ENCODE measurements at regions not wholly inside any gene's neighbourhood (a gene's known extent, or its start where the extent isn't known, plus 50 kb on each side); places are given as distances from the start of the nearest gene placed in this dataset.
"Not testable (repeated sequence)": the region's sequence is repeated elsewhere in the genome, so short reads cannot be mapped to it uniquely, and the experiment has no call there.

DNA sequence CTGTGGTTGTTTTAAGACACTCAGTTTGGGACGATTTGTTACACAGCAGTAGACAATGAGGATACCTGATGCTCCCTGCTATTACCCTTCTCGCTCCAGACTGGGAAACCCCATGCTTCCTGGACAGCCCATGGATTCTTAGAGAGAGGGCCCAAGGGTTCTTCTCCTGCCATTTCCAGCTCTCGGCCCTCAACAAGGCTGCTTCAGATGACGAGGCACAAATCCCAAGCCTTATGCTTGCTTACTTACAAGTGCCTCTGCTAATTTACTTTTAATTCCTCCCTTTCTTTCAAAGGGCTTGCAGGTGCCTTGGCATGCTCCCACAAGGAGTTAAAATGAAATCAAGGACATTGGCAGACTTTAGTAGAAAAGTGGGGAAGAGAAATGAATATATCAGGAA, 79.4 kb downstream of the GADD45G start:
- TF ChIP-seq, protein P1, sequence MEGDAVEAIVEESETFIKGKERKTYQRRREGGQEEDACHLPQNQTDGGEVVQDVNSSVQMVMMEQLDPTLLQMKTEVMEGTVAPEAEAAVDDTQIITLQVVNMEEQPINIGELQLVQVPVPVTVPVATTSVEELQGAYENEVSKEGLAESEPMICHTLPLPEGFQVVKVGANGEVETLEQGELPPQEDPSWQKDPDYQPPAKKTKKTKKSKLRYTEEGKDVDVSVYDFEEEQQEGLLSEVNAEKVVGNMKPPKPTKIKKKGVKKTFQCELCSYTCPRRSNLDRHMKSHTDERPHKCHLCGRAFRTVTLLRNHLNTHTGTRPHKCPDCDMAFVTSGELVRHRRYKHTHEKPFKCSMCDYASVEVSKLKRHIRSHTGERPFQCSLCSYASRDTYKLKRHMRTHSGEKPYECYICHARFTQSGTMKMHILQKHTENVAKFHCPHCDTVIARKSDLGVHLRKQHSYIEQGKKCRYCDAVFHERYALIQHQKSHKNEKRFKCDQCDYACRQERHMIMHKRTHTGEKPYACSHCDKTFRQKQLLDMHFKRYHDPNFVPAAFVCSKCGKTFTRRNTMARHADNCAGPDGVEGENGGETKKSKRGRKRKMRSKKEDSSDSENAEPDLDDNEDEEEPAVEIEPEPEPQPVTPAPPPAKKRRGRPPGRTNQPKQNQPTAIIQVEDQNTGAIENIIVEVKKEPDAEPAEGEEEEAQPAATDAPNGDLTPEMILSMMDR (IDR thresholded peaks at IDR 0.05; ENCODE audit: low read depth, low read length), result no peak
- DNase-seq (ENCODE audit: low read depth in 2 of 2), result no peak
- no peak overlapping the region for H3K4me3 ChIP-seq (replicated peaks in 1 of 2; ENCODE audit: low read depth in 2 of 2, low read length in 2 of 2)

DNA sequence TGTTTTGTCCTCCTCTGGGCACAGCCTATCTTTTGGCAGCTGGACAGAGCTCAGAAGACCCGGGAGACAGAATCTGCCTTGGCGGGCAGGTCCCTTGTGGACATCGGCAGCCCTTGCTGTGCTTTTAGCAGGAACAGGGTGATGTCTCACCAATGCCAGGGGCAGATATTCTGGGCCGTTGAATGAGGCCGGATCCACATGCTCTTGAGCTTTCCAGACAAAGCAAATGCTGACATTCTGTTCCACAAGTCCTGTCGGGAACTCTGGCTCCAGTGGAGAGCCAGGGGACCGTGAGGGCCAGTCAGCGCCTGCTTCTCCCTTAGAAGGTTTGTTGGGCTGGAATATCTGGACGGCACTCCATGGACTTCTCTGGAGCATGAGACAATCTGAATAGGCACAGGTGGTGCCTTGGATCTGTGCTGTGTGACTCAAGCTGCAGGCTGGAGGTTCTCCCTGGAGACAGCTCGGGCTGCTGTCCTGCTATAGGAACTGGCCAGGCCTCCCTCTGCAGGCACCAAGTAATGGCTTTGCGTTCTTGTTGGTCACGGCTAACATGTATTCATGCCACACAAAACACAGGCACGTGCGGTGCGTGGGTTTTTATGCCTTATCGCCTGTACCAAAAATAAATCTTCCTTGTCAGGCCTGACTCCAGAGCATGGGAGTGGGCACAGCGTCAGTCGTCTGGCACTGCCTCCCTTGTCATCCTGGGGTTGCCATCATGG, 80.3 kb downstream of the GADD45G start:
- TF ChIP-seq, protein P1 (IDR thresholded peaks at IDR 0.05; ENCODE audit: low read depth, low read length), result no peak
- no peak overlapping the region for H3K4me3 ChIP-seq (replicated peaks in 1 of 2; ENCODE audit: low read depth in 2 of 2, low read length in 2 of 2)
- no peak for DNase-seq (ENCODE audit: low read depth in 2 of 2)

DNA sequence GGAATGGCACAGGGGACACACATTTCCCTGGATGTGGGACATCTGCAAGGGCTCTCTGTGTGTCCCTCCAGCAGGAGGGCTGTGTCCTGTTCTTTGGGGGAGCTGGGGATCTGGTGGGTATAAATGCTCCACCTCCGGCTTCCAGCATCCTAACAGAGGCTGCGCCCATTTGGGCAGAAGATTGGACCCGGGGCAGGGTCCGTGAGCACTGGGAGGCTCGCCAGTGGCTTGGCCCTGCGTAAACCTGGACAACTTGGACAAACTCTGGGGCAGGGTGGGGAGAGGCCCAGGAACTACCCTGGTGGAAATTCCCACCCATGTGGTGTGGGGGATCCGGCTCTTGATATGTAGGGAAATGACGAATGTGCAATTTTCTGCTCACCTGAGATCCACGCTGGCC, 80.9 kb downstream of the GADD45G start:
- no peak for DNase-seq (ENCODE audit: low read depth in 2 of 2)
- no peak overlapping the region for H3K4me3 ChIP-seq (replicated peaks in 1 of 2; ENCODE audit: low read depth in 2 of 2, low read length in 2 of 2)
- TF ChIP-seq, protein P1 (IDR thresholded peaks at IDR 0.05; ENCODE audit: low read depth, low read length), result no peak

- no peak overlapping the region for H3K4me3 ChIP-seq (replicated peaks in 1 of 2; ENCODE audit: low read depth in 2 of 2, low read length in 2 of 2)
- TF ChIP-seq, protein P1 (IDR thresholded peaks at IDR 0.05; ENCODE audit: low read depth, low read length), result no peak
- no peak for DNase-seq (ENCODE audit: low read depth in 2 of 2)
These were observed 81.3 kb downstream of the GADD45G start for GRCh38 chr9:89686126-89686525.

DNA sequence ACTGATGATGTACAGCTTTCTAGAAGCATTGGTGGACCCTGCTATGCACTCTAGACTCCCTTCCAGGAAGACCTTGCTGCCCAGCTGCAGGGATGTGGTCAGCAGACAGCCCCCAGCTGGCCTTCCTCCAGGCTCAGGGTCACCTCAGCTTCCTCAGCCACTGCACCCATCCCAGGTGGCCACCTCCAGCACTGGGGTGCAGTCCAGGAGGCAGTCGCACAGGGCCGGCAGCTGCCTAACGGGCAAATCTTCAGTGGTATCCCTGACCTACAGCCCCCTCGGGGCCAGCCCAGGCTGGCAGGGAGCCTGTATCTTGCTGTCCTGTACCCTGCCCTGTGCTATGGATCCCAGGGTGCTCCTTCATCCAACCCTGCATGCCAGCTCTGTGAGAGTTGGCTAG, 81.8 kb downstream of the GADD45G start:
- TF ChIP-seq, protein P1 (IDR thresholded peaks at IDR 0.05; ENCODE audit: low read depth, low read length), result no peak
- no peak overlapping the region for H3K4me3 ChIP-seq (replicated peaks in 1 of 2; ENCODE audit: low read depth in 2 of 2, low read length in 2 of 2)
- DNase-seq (ENCODE audit: low read depth in 2 of 2), result no peak

GRCh38 chr9:89687188-89687587, 82.4 kb downstream of the GADD45G start:
- TF ChIP-seq, protein P1 (IDR thresholded peaks at IDR 0.05; ENCODE audit: low read depth, low read length), result no peak
- no peak overlapping the region for H3K4me3 ChIP-seq (replicated peaks in 1 of 2; ENCODE audit: low read depth in 2 of 2, low read length in 2 of 2)
- no peak for DNase-seq (ENCODE audit: low read depth in 2 of 2)

DNA sequence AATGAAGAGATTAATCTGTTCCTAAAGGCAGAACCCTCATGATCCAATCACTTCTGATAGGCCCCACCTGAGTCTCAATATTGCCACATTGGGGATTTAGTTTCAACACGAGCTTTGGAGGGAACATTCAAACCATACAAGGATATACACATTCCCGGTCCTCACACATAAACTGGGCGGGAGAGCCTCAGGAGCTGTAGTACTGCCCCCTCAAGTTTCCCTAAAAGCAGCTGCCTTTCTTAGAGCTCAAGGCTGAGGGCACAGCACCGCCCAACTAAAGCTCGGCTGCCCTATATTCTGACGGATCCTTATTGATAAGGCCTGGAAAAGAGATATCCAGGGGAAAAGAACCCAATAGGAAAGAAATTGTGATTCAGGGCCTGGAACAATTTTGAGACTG, 83.0 kb downstream of the GADD45G start:
- no peak for DNase-seq (ENCODE audit: low read depth in 2 of 2)
- H3K4me3 ChIP-seq (replicated peaks in 1 of 2; ENCODE audit: low read depth in 2 of 2, low read length in 2 of 2), result no peak overlapping the region
- TF ChIP-seq, protein P1 (IDR thresholded peaks at IDR 0.05; ENCODE audit: low read depth, low read length), result no peak

- not testable (repeated sequence) for DNase-seq (ENCODE audit: low read depth in 2 of 2); H3K4me3 ChIP-seq (replicated peaks in 1 of 2; ENCODE audit: low read depth in 2 of 2, low read length in 2 of 2)
These were observed 84.5 kb downstream of the GADD45G start for GRCh38 chr9:89689321-89689720.
